PC-3 (cell line): ENCODE measurements at regions not wholly inside any gene's neighbourhood (a gene's known extent, or its start where the extent isn't known, plus 50 kb on each side); places are given as distances from the start of the nearest gene placed in this dataset.

Source experiments
- CTCF ChIP-seq: fragments of 300-600 bp; sonication (generic); conservative IDR thresholded peaks from 2 replicates; pipeline ENCODE4 v1.5.1; 2017; ENCODE audit warnings: antibody characterized with exemption, low read depth, mild to moderate bottlenecking, low read length
- EZH2 ChIP-seq: fragments of 300-600 bp; sonication (generic); IDR thresholded peaks from one replicate; pipeline ENCODE4 v1.6.1; 2017; ENCODE audit warnings: antibody characterized with exemption, mild to moderate bottlenecking, low read length; ENCODE audit not compliant: unreplicated experiment
- EZH2phosphoT487 ChIP-seq: fragments of 300-600 bp; sonication (generic); IDR thresholded peaks from 2 replicates; pipeline ENCODE4 v1.6.1; 2018; ENCODE audit warnings: mild to moderate bottlenecking, antibody characterized with exemption, low read length, borderline replicate concordance

GRCh38 chr1:189021577-189021976, 1456.1 kb downstream of the BRINP3 start:
- TF ChIP-seq CTCF (no peak), EZH2 (no peak), EZH2phosphoT487 (no peak)
